Endothelial cell of umbilical vein (primary cell): ENCODE measurements at regions not wholly inside any gene's neighbourhood (a gene's known extent, or its start where the extent isn't known, plus 50 kb on each side); places are given as distances from the start of the nearest gene placed in this dataset.

Source experiments
- FOS ChIP-seq: IDR thresholded peaks from 2 replicates; pipeline ENCODE4 v1.6.1; 2011; ENCODE audit warnings: mild to moderate bottlenecking, low read length, moderate library complexity, borderline replicate concordance; ENCODE audit not compliant: insufficient read depth
- MYC ChIP-seq: IDR thresholded peaks from one replicate; pipeline ENCODE4 v1.6.1; 2011; ENCODE audit warnings: mild to moderate bottlenecking, low read depth, low read length
- TF ChIP-seq, protein P1 (sequence below), 2 donors: IDR thresholded peaks; 1 replicate in 1 of 2; 2 replicates in 1 of 2; pipeline ENCODE4 v1.5.1; 2011; ENCODE audit warnings: low read length in 2 of 2, mild to moderate bottlenecking in 2 of 2, moderate library complexity in 2 of 2, control low read depth in 1 of 2, inconsistent platforms in 1 of 2, low read depth in 1 of 2; ENCODE audit not compliant: insufficient read depth in 1 of 2; ENCODE audit errors: extremely low read depth in 1 of 2
- TF ChIP-seq, protein P2 (sequence below): IDR thresholded peaks from 2 replicates; pipeline ENCODE4 v1.6.1; 2011; ENCODE audit not compliant: insufficient read depth, insufficient read length

DNA sequence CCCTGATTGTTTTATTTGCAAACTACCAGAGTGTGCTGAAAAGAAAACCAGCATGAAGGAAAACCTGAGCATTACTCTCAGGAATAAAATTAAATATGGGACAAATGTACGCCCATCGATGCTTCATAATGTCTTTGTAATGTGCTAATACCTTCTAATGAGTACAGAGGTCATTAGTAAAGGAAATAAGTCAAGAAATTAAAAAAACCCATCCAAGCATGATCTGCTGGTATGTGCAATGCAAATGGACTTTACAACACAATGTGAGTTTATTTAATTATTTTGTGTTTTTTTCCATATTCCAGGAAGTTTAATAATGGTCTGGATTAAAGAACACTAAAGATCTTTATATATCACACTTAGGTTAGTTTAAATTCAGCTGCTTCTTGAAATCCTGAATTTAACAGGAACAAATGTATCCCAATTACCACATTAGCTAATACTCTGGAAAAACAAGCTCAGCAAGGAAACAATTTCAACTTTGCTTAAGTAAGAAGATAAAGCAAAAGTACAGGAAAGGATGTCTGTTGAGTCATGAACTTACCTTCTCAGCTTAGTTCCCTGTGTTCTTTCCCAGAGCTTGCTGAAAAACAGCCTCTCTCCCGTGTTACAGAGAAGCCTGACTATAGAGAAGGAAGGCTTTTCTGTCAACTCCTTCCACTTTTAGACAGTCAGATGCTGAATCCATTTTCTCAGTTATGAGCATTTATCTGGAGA lies 179.3 kb upstream of the TMEM260 start:
- TF ChIP-seq, protein P1, sequence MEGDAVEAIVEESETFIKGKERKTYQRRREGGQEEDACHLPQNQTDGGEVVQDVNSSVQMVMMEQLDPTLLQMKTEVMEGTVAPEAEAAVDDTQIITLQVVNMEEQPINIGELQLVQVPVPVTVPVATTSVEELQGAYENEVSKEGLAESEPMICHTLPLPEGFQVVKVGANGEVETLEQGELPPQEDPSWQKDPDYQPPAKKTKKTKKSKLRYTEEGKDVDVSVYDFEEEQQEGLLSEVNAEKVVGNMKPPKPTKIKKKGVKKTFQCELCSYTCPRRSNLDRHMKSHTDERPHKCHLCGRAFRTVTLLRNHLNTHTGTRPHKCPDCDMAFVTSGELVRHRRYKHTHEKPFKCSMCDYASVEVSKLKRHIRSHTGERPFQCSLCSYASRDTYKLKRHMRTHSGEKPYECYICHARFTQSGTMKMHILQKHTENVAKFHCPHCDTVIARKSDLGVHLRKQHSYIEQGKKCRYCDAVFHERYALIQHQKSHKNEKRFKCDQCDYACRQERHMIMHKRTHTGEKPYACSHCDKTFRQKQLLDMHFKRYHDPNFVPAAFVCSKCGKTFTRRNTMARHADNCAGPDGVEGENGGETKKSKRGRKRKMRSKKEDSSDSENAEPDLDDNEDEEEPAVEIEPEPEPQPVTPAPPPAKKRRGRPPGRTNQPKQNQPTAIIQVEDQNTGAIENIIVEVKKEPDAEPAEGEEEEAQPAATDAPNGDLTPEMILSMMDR (IDR thresholded peaks at IDR 0.05; ENCODE audit: extremely low read depth in 1 of 2, insufficient read depth in 1 of 2, low read depth in 1 of 2, low read length in 2 of 2): no peak
- TF ChIP-seq FOS (no peak), MYC (no peak)
- TF ChIP-seq, protein P2, sequence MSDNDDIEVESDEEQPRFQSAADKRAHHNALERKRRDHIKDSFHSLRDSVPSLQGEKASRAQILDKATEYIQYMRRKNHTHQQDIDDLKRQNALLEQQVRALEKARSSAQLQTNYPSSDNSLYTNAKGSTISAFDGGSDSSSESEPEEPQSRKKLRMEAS: no peak
